ACC112 (cell line): ENCODE measurements at regions not wholly inside any gene's neighbourhood (a gene's known extent, or its start where the extent isn't known, plus 50 kb on each side); places are given as distances from the start of the nearest gene placed in this dataset.

Source experiments
- H2AFZ ChIP-seq: fragments of 200-600 bp; sonication (generic); one replicate; pipeline ENCODE4 v1.6.0; 2017; ENCODE audit warnings: antibody characterized with exemption, low read length; ENCODE audit not compliant: unreplicated experiment
- H3K27ac ChIP-seq: fragments of 200-600 bp; sonication (generic); 2 replicates; pipeline ENCODE4 v1.5.1; 2014; ENCODE audit warnings: low read depth, mild to moderate bottlenecking, antibody characterized with exemption, low read length, moderate library complexity
- H3K27me3 ChIP-seq: fragments of 200-600 bp; sonication (generic); 2 replicates; pipeline ENCODE4 v1.6.1; 2014; ENCODE audit warnings: mild to moderate bottlenecking, antibody characterized with exemption, low read length, moderate library complexity, mixed read lengths; ENCODE audit not compliant: insufficient read depth
- H3K36me3 ChIP-seq: fragments of 200-600 bp; sonication (generic); 2 replicates; pipeline ENCODE4 v1.6.1; 2016; ENCODE audit warnings: mild to moderate bottlenecking, antibody characterized with exemption, low read length, moderate library complexity, mixed read lengths; ENCODE audit not compliant: insufficient read depth
- H3K4me1 ChIP-seq: fragments of 200-600 bp; sonication (generic); one replicate; pipeline ENCODE4 v1.6.1; 2016; ENCODE audit warnings: low read length, mixed read lengths; ENCODE audit not compliant: insufficient read depth, unreplicated experiment, control insufficient read depth
- H3K4me3 ChIP-seq: fragments of 200-600 bp; sonication (generic); 2 replicates; pipeline ENCODE4 v1.5.1; 2014; ENCODE audit warnings: mild to moderate bottlenecking, low read depth, low read length
- H3K79me2 ChIP-seq: fragments of 200-600 bp; sonication (generic); one replicate; pipeline ENCODE4 v1.6.0; 2016; ENCODE audit warnings: low read length; ENCODE audit not compliant: control insufficient read depth, unreplicated experiment, insufficient read depth

GRCh38 chr5:37996918-37997317, 157.1 kb upstream of the GDNF start:
- Histone ChIP-seq H3K79me2 (no peaks in the 10 kb centered on the region), H3K4me1 (no peaks in the 10 kb centered on the region), H3K36me3 (no peaks in the 10 kb centered on the region), H3K27me3 (peaks cover 37% of the 10 kb centered on the region), H3K4me3 (no peak overlapping the region), H2AFZ (no peak overlapping the region), H3K27ac (no peak overlapping the region)

- Histone ChIP-seq H3K79me2 (no peaks in the 10 kb centered on the region), H3K4me1 (no peaks in the 10 kb centered on the region), H3K27me3 (peaks cover 44% of the 10 kb centered on the region), H3K27ac (no peak overlapping the region), H3K4me3 (no peak overlapping the region), H3K36me3 (no peaks in the 10 kb centered on the region), H2AFZ (no peak overlapping the region)
Measured at GRCh38 chr5:37994729-37995128, 154.9 kb upstream of the GDNF start.

- no peak overlapping the region for H3K4me3 ChIP-seq
- H3K79me2 ChIP-seq = no peaks in the 10 kb centered on the region
- H2AFZ ChIP-seq = no peak overlapping the region
- no peaks in the 10 kb centered on the region for H3K4me1 ChIP-seq
- H3K27me3 ChIP-seq = peaks cover 54% of the 10 kb centered on the region
- H3K27ac ChIP-seq = no peak overlapping the region
- H3K36me3 ChIP-seq = no peaks in the 10 kb centered on the region
Measured at GRCh38 chr5:37991301-37992299, 151.8 kb upstream of the GDNF start.

- no peaks in the 10 kb centered on the region for H3K4me1 ChIP-seq
Measured at GRCh38 chr5:37989884-37990283, 150.0 kb upstream of the GDNF start.

GRCh38 chr5:37988454-37989046, 148.7 kb upstream of the GDNF start:
- Histone ChIP-seq H3K4me3 (no peak overlapping the region), H3K79me2 (no peaks in the 10 kb centered on the region), H3K36me3 (no peaks in the 10 kb centered on the region), H3K27ac (no peak overlapping the region), H2AFZ (no peak overlapping the region), H3K27me3 (peaks cover 49% of the 10 kb centered on the region; the same call in 1 of the 2 replicates), H3K4me1 (no peaks in the 10 kb centered on the region)

More at GRCh38 chr5:37989884-37990283, 150.0 kb upstream of the GDNF start:
- Histone ChIP-seq H3K27ac (no peak overlapping the region), H2AFZ (no peak overlapping the region), H3K4me3 (no peak overlapping the region), H3K36me3 (no peaks in the 10 kb centered on the region), H3K79me2 (no peaks in the 10 kb centered on the region), H3K27me3 (peaks cover 48% of the 10 kb centered on the region)

- Histone ChIP-seq H3K79me2 (no peaks in the 10 kb centered on the region), H2AFZ (no peak overlapping the region), H3K27me3 (peaks cover 27% of the 10 kb centered on the region; the same call in 1 of the 2 replicates), H3K27ac (no peak overlapping the region), H3K4me1 (no peaks in the 10 kb centered on the region), H3K36me3 (no peaks in the 10 kb centered on the region), H3K4me3 (no peak overlapping the region)
Measured at GRCh38 chr5:37984300-37984699, 144.5 kb upstream of the GDNF start.

- no peak overlapping the region for H2AFZ ChIP-seq
- H3K27ac ChIP-seq = no peak overlapping the region
- H3K36me3 ChIP-seq = no peaks in the 10 kb centered on the region
- no peak overlapping the region for H3K4me3 ChIP-seq
- no peaks in the 10 kb centered on the region for H3K4me1 ChIP-seq
- H3K79me2 ChIP-seq = no peaks in the 10 kb centered on the region
- peaks cover 24% of the 10 kb centered on the region; the same call in 1 of the 2 replicates for H3K27me3 ChIP-seq
Measured at GRCh38 chr5:37983463-37983862, 143.6 kb upstream of the GDNF start.

GRCh38 chr5:37979559-37979958, 139.7 kb upstream of the GDNF start:
- Histone ChIP-seq H2AFZ (no peak overlapping the region), H3K4me1 (no peaks in the 10 kb centered on the region), H3K27me3 (peaks cover 12% of the 10 kb centered on the region; the same call in 1 of the 2 replicates), H3K27ac (no peak overlapping the region), H3K79me2 (no peaks in the 10 kb centered on the region), H3K36me3 (no peaks in the 10 kb centered on the region), H3K4me3 (no peak overlapping the region)

GRCh38 chr5:37975531-37975930, 135.7 kb upstream of the GDNF start:
- Histone ChIP-seq H3K27me3 (peaks cover 23% of the 10 kb centered on the region), H3K4me1 (no peaks in the 10 kb centered on the region), H3K36me3 (no peaks in the 10 kb centered on the region), H3K27ac (no peak overlapping the region), H2AFZ (no peak overlapping the region), H3K4me3 (no peak overlapping the region), H3K79me2 (no peaks in the 10 kb centered on the region)

GRCh38 chr5:37971483-37972024, 131.7 kb upstream of the GDNF start:
- Histone ChIP-seq H3K79me2 (no peaks in the 10 kb centered on the region), H3K27me3 (peaks cover 50% of the 10 kb centered on the region), H3K4me1 (no peaks in the 10 kb centered on the region), H3K4me3 (no peak overlapping the region), H3K36me3 (no peaks in the 10 kb centered on the region), H3K27ac (no peak overlapping the region), H2AFZ (no peak overlapping the region)
